DOHH2 (cell line): ENCODE measurements at regions not wholly inside any gene's neighbourhood (a gene's known extent, or its start where the extent isn't known, plus 50 kb on each side); places are given as distances from the start of the nearest gene placed in this dataset.

ENCODE experiments used
- EZH2phosphoT487 ChIP-seq: fragments of 200-600 bp; sonication (generic); IDR thresholded peaks from 2 replicates; pipeline ENCODE4 v1.6.1; 2017; ENCODE audit warnings: borderline replicate concordance, mild to moderate bottlenecking, antibody characterized with exemption, low read length, moderate library complexity, mixed read lengths
- TF ChIP-seq, protein P1 (sequence below): fragments of 200-600 bp; sonication (generic); IDR thresholded peaks from one replicate; pipeline ENCODE4 v1.5.1; 2014; ENCODE audit warnings: antibody characterized with exemption, mild to moderate bottlenecking, low read depth, low read length; ENCODE audit not compliant: poor library complexity, severe bottlenecking

DNA sequence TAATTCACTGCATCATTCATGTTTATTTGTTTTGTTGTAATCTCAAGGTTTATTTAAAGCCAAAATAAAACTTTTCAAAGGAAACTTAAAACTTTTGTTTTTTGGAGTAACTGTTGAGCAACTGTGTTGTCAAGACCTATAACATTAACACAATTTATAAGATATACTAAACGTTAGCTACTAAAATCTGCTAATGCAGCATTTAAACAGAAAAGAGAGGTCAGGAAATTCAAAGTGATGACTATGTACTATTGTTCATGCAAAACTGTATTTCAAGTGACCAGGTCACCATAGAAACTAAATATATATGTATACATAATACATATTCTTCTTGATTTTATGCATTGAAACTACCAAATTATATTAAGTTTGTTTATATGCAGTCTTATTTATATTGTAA is 1740.9 kb downstream of the EFNA5 start:
- TF ChIP-seq, protein P1, sequence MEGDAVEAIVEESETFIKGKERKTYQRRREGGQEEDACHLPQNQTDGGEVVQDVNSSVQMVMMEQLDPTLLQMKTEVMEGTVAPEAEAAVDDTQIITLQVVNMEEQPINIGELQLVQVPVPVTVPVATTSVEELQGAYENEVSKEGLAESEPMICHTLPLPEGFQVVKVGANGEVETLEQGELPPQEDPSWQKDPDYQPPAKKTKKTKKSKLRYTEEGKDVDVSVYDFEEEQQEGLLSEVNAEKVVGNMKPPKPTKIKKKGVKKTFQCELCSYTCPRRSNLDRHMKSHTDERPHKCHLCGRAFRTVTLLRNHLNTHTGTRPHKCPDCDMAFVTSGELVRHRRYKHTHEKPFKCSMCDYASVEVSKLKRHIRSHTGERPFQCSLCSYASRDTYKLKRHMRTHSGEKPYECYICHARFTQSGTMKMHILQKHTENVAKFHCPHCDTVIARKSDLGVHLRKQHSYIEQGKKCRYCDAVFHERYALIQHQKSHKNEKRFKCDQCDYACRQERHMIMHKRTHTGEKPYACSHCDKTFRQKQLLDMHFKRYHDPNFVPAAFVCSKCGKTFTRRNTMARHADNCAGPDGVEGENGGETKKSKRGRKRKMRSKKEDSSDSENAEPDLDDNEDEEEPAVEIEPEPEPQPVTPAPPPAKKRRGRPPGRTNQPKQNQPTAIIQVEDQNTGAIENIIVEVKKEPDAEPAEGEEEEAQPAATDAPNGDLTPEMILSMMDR, result no peak
- TF ChIP-seq EZH2phosphoT487, result no peak
